ENCODE measurements at regions not wholly inside any gene's neighbourhood (a gene's known extent, or its start where the extent isn't known, plus 50 kb on each side); places are given as distances from the start of the nearest gene placed in this dataset.

DNA sequence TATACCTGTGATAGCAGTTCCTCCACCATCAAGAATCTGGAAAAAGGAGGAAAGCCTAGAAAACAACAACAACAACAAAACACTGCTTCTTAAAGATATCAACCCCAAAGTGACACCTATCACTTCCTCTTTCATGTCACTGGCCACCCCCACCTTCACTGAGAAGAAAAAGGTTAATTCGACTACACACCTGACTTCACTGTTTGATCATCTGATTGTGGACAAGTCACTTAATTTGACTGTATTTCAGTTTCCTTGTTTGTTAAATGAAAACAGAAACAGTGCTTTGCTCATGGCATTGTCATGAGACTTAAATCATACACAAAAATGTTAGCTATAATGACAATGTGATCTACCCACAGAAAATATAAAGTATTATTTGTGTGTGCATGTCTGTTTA lies 280.6 kb upstream of the SULF2 start:
- no peak for TF ChIP-seq TAF1 (IDR thresholded peaks at IDR 0.05; ENCODE audit: low read depth, low read length)
- TF ChIP-seq POLR2A (IDR thresholded peaks at IDR 0.05; ENCODE audit: low read depth, low read length) = no peak
- no peak for TF ChIP-seq POLR2AphosphoS5 (IDR thresholded peaks at IDR 0.05; ENCODE audit: low read depth, low read length)
